ENCODE measurements at regions not wholly inside any gene's neighbourhood (a gene's known extent, or its start where the extent isn't known, plus 50 kb on each side); places are given as distances from the start of the nearest gene placed in this dataset.

GRCh38 chr3:40827226-40827625 is 302.5 kb downstream of the ZNF621 start:
- DNase-seq (ENCODE audit: low read depth, low spot score) (no peak), ATAC-seq (no peak)
- Histone ChIP-seq H3K9me3 (ENCODE audit: control insufficient read depth, insufficient read depth, low read depth, low read length) (no peaks in the 10 kb centered on the region), H3K27me3 (ENCODE audit: control insufficient read depth, insufficient read depth, low read length) (no peaks in the 10 kb centered on the region), H3K27ac (ENCODE audit: low read length) (no peak overlapping the region), H3K36me3 (ENCODE audit: control insufficient read depth, insufficient read depth, low read length) (no peaks in the 10 kb centered on the region), H3K4me3 (ENCODE audit: low read depth in 2 of 2, low read length in 2 of 2) (no peak overlapping the region), H3K4me1 (ENCODE audit: control insufficient read depth, insufficient read depth, low read length) (no peaks in the 10 kb centered on the region)
- no peak for TF ChIP-seq REST (IDR thresholded peaks at IDR 0.05; ENCODE audit: insufficient read depth in 1 of 2, low read depth in 2 of 2, low read length in 1 of 2)
- TF ChIP-seq CTCF (IDR thresholded peaks at IDR 0.05) = no peak
- no peak for TF ChIP-seq SIN3A (IDR thresholded peaks at IDR 0.05; ENCODE audit: borderline replicate concordance, insufficient read depth, low read depth, low read length)
- no peak for TF ChIP-seq TCF7L2 (IDR thresholded peaks at IDR 0.05; ENCODE audit: low read depth, low read length)
- no TSS peak for BruUV-seq (replicated peaks)
- ChIA-PET CTCF (no interaction called here), POLR2A (no interaction called here)
- intact Hi-C loops (cut with micrococcal nuclease; ENCODE audit: unreplicated experiment) (no loop called here), in situ Hi-C loops (cut with HindIII; ENCODE audit: low pct_unique_long_range_greater_than_20kb, low sequenced_read_pairs) (no loop called here)

DNA sequence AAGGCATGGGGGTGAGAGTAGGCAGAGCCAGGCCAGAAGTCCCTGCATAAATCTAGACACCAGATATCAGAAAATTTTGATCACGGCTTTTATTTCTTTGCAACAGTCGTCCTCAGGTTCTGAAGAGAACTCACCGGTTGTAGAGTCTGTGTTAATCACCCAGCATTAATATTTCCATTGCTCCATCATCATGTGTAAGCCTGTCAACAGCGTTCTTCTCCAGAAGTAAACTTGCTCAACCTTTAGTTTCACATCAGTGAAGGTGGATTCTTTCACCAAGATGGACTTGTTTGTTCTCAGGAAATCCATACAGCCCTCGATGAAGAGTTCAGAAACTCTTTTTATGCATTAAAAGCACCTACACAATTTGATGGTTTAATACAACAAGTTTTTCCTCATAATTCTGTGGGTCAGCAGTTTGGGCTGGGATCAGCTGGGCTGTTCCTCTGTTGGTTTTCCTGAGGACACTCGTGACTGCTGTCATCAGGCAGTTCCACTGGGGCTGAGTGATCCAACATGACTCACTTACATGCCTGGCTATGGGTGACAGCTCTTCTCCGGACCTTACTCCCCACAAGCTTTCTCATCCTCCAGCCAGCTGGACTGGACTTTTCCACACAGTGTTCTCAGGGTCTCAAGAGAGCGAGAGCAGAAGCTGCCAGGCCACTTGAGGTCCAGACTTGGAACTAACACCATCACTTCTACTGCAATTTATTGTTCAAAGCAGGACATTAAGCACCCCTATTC is 303.4 kb downstream of the ZNF621 start:
- POLR2A ChIA-PET = no interaction called here
- Histone ChIP-seq H3K4me1 (ENCODE audit: control insufficient read depth, insufficient read depth, low read length) (no peaks in the 10 kb centered on the region), H3K36me3 (ENCODE audit: control insufficient read depth, insufficient read depth, low read length) (no peaks in the 10 kb centered on the region), H3K4me3 (ENCODE audit: low read depth in 2 of 2, low read length in 2 of 2) (no peak overlapping the region), H3K27ac (ENCODE audit: low read length) (no peak overlapping the region), H3K9me3 (ENCODE audit: control insufficient read depth, insufficient read depth, low read depth, low read length) (no peaks in the 10 kb centered on the region), H3K27me3 (ENCODE audit: control insufficient read depth, insufficient read depth, low read length) (no peaks in the 10 kb centered on the region)
- CTCF ChIA-PET = no interaction called here
- DNase-seq (ENCODE audit: low read depth, low spot score) = no peak
- in situ Hi-C loops (cut with HindIII; ENCODE audit: low pct_unique_long_range_greater_than_20kb, low sequenced_read_pairs) = no loop called here
- BruUV-seq (replicated peaks) = no TSS peak
- intact Hi-C loops (cut with micrococcal nuclease; ENCODE audit: unreplicated experiment) = no loop called here
- no peak for TF ChIP-seq POLR2AphosphoS5 (IDR thresholded peaks at IDR 0.05; ENCODE audit: low read depth, low read length)
- TF ChIP-seq SIN3A (IDR thresholded peaks at IDR 0.05; ENCODE audit: borderline replicate concordance, insufficient read depth, low read depth, low read length) = no peak
- TF ChIP-seq TCF7L2 (IDR thresholded peaks at IDR 0.05; ENCODE audit: low read depth, low read length) = no peak
- TF ChIP-seq CTCF (IDR thresholded peaks at IDR 0.05) = no peak
- no peak for TF ChIP-seq REST (IDR thresholded peaks at IDR 0.05; ENCODE audit: insufficient read depth in 1 of 2, low read depth in 2 of 2, low read length in 1 of 2)
- no peak for ATAC-seq
